HEK293 (cell line): ENCODE measurements at regions not wholly inside any gene's neighbourhood (a gene's known extent, or its start where the extent isn't known, plus 50 kb on each side); places are given as distances from the start of the nearest gene placed in this dataset.

ENCODE experiments used
- CTCF ChIA-PET: fragments of 350-600 bp; formaldehyde crosslinking; extraction: SDS; loops from one replicate; lab custom pipeline; 2021; ENCODE audit warnings: antibody characterized with exemption; lab: Yijun Ruan, JAX
- POLR2A ChIA-PET: fragments of 300-600 bp; formaldehyde crosslinking; extraction: SDS; loops from one replicate; lab custom pipeline; 2020; ENCODE audit warnings: antibody characterized with exemption, inconsistent platforms; lab: Yijun Ruan, JAX
- H3K27ac ChIP-seq: fragments of 200-500 bp; sonication (Bioruptor generic); 2 replicates; pipeline ENCODE4 v1.5.1; 2014; ENCODE audit warnings: low read depth, low read length, control low read depth, inconsistent platforms; ENCODE audit errors: extremely low read depth
- H3K36me3 ChIP-seq, 2 experiments: fragments of 200-500 bp in 1 of 2; sonication (Bioruptor generic) in 1 of 2; 1 replicate in 1 of 2; 2 replicates in 1 of 2; pipeline ENCODE4 v1.5.1; 2014 to 2017; ENCODE audit warnings: inconsistent platforms in 2 of 2, low read length in 2 of 2; ENCODE audit not compliant: control insufficient read depth in 2 of 2, insufficient read depth in 1 of 2
- H3K4me1 ChIP-seq: fragments of 200-500 bp; sonication (Bioruptor generic); 2 replicates; pipeline ENCODE4 v1.5.1; 2014; ENCODE audit warnings: mild to moderate bottlenecking, low read length, inconsistent platforms; ENCODE audit not compliant: control insufficient read depth, insufficient read depth
- H3K4me3 ChIP-seq: 2 replicates; pipeline ENCODE4 v1.5.1; 2011; ENCODE audit warnings: low read depth, mild to moderate bottlenecking, control low read depth, low read length, moderate library complexity
- H3K9me3 ChIP-seq: fragments of 200-500 bp; sonication (Bioruptor generic); 2 replicates; pipeline ENCODE4 v1.5.1; 2014; ENCODE audit warnings: low read depth, low read length, inconsistent platforms; ENCODE audit not compliant: control insufficient read depth, insufficient read depth
- KLF9 ChIP-seq: fragments of 450-650 bp; formaldehyde crosslinking; IDR thresholded peaks from 2 replicates; pipeline ENCODE4 v1.5.1; 2016; ENCODE audit warnings: missing biosample characterization, missing genetic modification characterization, low read depth
- RBAK ChIP-seq: fragments of 450-650 bp; formaldehyde crosslinking; IDR thresholded peaks from 2 replicates; pipeline ENCODE4 v1.5.1; 2016; ENCODE audit warnings: missing biosample characterization, missing genetic modification characterization
- SCRT1 ChIP-seq: fragments of 450-650 bp; formaldehyde crosslinking; IDR thresholded peaks from 2 replicates; pipeline ENCODE4 v1.5.1; 2016; ENCODE audit warnings: missing biosample characterization, missing genetic modification characterization, borderline replicate concordance
- SCRT2 ChIP-seq: fragments of 450-650 bp; formaldehyde crosslinking; IDR thresholded peaks from 2 replicates; pipeline ENCODE4 v1.5.1; 2016; ENCODE audit warnings: missing biosample characterization, missing genetic modification characterization
- ZNF174 ChIP-seq: fragments of 450-650 bp; formaldehyde crosslinking; IDR thresholded peaks from 2 replicates; pipeline ENCODE4 v1.5.0; 2017; ENCODE audit warnings: missing biosample characterization, mild to moderate bottlenecking, missing genetic modification characterization
- ZNF211 ChIP-seq: fragments of 450-650 bp; formaldehyde crosslinking; IDR thresholded peaks from 2 replicates; pipeline ENCODE4 v1.5.1; 2016; ENCODE audit warnings: low read depth, missing biosample characterization, missing genetic modification characterization
- ZNF433 ChIP-seq: fragments of 450-650 bp; formaldehyde crosslinking; IDR thresholded peaks from 2 replicates; pipeline ENCODE4 v1.5.1; 2016; ENCODE audit warnings: missing biosample characterization, missing genetic modification characterization, low read depth
- ZNF501 ChIP-seq: fragments of 450-650 bp; formaldehyde crosslinking; IDR thresholded peaks from 2 replicates; pipeline ENCODE4 v1.5.1; 2016; ENCODE audit warnings: missing biosample characterization, missing genetic modification characterization
- ZNF654 ChIP-seq: fragments of 450-650 bp; formaldehyde crosslinking; IDR thresholded peaks from 2 replicates; pipeline ENCODE4 v1.5.1; 2016; ENCODE audit warnings: low read depth, missing biosample characterization, missing genetic modification characterization
- TF ChIP-seq, protein P1 (sequence below): fragments of 450-650 bp; formaldehyde crosslinking; IDR thresholded peaks from 2 replicates; pipeline ENCODE4 v1.5.1; 2017; ENCODE audit warnings: missing biosample characterization, missing genetic modification characterization
- TF ChIP-seq, protein P2 (sequence below): fragments of 450-650 bp; formaldehyde crosslinking; IDR thresholded peaks from 2 replicates; pipeline ENCODE4 v1.5.1; 2016; ENCODE audit warnings: missing biosample characterization, missing genetic modification characterization
- TF ChIP-seq, protein P3 (sequence below): fragments of 450-650 bp; formaldehyde crosslinking; IDR thresholded peaks from 2 replicates; pipeline ENCODE4; 2016; ENCODE audit warnings: missing biosample characterization, missing genetic modification characterization
- TF ChIP-seq, protein P4 (sequence below): fragments of 450-650 bp; formaldehyde crosslinking; IDR thresholded peaks from 2 replicates; pipeline ENCODE4 v1.5.1; 2017; ENCODE audit warnings: missing biosample characterization, missing genetic modification characterization

DNA sequence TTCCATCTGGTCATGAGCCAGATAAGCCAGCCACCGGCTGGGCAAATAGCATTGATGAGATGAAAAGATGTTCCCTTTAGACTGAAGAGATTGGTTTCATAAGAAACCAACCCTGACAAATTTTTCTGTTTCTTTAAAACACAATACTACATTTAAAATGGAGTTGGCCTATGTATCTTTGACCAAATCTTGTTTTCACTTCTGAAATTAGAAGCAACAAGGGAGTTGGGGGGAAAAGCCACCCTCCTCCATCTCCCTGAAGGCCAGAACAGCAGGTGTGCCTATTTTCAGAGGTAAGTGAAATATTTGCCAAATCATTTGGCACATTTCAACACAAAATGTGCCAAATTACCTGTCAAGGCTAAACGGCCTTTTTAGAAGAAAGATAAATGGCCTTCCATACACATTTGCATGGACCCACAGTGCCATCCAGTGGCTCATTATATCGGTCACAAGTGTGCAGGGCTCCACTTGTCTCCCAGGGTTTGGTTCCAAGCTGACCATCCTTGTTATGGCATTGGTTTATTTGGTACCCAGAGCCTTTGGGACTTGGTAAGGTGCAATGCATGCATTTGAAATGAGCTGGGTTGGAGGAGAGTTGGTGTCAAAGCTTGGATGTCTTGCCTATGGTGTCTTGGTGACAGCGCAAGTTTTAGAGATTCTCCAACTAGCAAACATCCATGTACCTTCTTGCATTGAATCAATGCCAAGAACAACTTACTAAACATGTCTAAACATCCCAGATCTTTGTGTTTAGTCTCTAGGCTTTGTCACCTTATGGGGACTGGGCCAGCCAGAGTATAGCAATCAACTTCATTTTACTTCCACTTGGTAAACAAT lies 372.0 kb upstream of the KIF2A start (continued):
- TF ChIP-seq, protein P1, sequence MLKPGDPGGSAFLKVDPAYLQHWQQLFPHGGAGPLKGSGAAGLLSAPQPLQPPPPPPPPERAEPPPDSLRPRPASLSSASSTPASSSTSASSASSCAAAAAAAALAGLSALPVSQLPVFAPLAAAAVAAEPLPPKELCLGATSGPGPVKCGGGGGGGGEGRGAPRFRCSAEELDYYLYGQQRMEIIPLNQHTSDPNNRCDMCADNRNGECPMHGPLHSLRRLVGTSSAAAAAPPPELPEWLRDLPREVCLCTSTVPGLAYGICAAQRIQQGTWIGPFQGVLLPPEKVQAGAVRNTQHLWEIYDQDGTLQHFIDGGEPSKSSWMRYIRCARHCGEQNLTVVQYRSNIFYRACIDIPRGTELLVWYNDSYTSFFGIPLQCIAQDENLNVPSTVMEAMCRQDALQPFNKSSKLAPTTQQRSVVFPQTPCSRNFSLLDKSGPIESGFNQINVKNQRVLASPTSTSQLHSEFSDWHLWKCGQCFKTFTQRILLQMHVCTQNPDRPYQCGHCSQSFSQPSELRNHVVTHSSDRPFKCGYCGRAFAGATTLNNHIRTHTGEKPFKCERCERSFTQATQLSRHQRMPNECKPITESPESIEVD (tag by site-specific recombination): peak; percentile 23; the same call in 1 of the 2 replicates
- TF ChIP-seq ZNF211 (tag by site-specific recombination) (no peak), ZNF501 (peak; percentile 39; the same call in 1 of the 2 replicates), ZNF654 (tag by site-specific recombination) (peak; percentile 95), SCRT2 (0 out of 2 replicates have a peak, but pooled peaks have one; percentile 31), ZNF174 (tag by site-specific recombination) (no peak)
- TF ChIP-seq, protein P2, sequence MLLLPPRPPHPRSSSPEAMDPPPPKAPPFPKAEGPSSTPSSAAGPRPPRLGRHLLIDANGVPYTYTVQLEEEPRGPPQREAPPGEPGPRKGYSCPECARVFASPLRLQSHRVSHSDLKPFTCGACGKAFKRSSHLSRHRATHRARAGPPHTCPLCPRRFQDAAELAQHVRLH (tag by site-specific recombination): 0 out of 2 replicates have a peak, but pooled peaks have one; percentile 17

DNA sequence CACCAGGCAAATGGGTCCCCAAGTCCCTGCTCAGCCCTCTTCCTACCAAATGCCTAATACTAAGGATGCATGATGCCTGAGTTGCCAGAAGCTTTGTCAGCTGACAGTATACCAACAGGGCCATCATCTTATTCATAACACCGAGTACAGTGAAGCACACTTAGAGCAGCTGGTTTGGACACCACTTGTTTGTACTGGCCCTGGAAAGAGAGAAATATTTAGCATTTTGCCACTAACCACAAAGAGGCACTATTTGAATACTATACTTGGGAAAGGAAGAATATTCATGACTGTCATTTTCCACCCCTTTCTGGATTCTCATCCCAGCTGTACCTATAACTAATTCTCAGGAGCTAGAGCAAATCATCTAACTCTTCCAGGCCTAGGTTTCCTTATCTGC lies 364.4 kb upstream of the KIF2A start:
- Histone ChIP-seq H3K4me3 (no peak overlapping the region), H3K4me1 (no peaks in the 10 kb centered on the region), H3K36me3 (no peaks in the 10 kb centered on the region), H3K27ac (no peak overlapping the region), H3K9me3 (no peaks in the 10 kb centered on the region)
- no peak for TF ChIP-seq SCRT1 (tag by site-specific recombination)
- TF ChIP-seq, protein P3, sequence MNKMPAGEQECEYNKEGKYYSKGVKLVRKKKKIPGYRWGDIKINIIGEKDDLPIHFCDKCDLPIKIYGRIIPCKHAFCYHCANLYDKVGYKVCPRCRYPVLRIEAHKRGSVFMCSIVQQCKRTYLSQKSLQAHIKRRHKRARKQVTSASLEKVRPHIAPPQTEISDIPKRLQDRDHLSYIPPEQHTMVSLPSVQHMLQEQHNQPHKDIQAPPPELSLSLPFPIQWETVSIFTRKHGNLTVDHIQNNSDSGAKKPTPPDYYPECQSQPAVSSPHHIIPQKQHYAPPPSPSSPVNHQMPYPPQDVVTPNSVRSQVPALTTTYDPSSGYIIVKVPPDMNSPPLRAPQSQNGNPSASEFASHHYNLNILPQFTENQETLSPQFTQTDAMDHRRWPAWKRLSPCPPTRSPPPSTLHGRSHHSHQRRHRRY (tag by site-specific recombination): no peak
- POLR2A ChIA-PET: no interaction called here
- CTCF ChIA-PET: interaction anchor here (0.6 to 2.1 kb wide), 3 partner anchors 27 to 173 kb away, joined by 3 to 4 read pairs (median 3); no protein-coding TSS in a partner anchor

DNA sequence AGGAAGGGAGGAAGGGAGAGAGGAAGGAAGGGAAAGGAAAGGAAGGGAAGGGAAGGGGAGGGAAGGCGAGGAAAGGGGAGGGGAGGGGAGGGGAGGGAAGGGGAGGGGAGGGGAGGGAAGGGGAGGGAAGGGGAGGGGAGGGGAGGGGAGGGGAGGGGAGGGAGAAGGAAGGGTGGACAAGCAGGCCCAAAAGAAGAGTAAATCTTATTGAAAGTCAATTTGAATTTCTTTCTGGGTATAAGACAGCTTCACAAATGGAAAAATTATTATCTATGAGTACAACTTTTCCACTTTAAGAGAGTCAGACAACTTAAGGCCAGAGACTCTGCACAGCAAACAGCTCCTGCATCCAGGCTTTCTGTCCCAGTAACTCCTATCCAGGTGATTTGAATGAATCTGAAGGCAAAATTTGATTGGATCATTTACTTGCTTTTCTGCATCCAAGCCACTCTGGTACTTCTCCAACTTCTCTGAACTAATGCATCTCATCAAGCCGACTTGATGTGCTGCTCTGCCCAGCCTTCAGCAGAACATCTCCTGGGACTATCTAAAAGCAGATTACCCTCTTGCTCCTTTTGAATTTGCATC lies 363.4 kb upstream of the KIF2A start:
- Histone ChIP-seq H3K27ac (no peak overlapping the region), H3K9me3 (no peaks in the 10 kb centered on the region), H3K4me1 (no peaks in the 10 kb centered on the region), H3K36me3 (no peaks in the 10 kb centered on the region), H3K4me3 (no peak overlapping the region)
- ChIA-PET CTCF (interaction anchor here (1.7 to 2.1 kb wide), 2 partner anchors 9 to 174 kb away, joined by 4 to 8 read pairs; no protein-coding TSS in a partner anchor), POLR2A (no interaction called here)
- TF ChIP-seq RBAK (tag by site-specific recombination): no peak
- TF ChIP-seq ZNF433 (tag by site-specific recombination): no peak
- TF ChIP-seq, protein P4, sequence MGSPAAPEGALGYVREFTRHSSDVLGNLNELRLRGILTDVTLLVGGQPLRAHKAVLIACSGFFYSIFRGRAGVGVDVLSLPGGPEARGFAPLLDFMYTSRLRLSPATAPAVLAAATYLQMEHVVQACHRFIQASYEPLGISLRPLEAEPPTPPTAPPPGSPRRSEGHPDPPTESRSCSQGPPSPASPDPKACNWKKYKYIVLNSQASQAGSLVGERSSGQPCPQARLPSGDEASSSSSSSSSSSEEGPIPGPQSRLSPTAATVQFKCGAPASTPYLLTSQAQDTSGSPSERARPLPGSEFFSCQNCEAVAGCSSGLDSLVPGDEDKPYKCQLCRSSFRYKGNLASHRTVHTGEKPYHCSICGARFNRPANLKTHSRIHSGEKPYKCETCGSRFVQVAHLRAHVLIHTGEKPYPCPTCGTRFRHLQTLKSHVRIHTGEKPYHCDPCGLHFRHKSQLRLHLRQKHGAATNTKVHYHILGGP (tag by site-specific recombination): no peak
- TF ChIP-seq KLF9 (tag by site-specific recombination): no peak
